ENCODE measurements at regions not wholly inside any gene's neighbourhood (a gene's known extent, or its start where the extent isn't known, plus 50 kb on each side); places are given as distances from the start of the nearest gene placed in this dataset.

DNA sequence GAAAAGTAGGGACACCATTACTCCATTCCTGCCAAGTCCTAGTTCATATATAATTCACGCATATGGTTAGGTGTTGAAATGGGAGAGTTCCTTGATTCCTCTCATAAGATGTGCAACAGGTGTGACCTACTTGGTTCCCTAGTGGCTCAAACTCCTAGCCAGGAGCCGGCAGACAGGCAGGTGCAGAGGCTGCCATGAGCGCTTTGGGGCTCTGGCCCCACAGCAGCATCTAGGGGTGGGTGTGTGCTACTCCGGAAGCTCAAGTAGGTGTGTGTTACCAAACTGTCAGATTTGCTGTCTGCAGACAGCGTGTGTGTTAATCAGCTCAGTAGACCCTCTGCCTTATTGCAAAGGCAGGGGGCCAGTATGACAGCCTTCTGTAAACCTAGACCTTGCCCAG is 1652.4 kb upstream of the ACO1 start:
- no peaks in the 10 kb centered on the region for H3K4me1 ChIP-seq
- WGBS, 2 donors: 80 to 85% methylated on average over 4 to 5 of the region's 5 CpGs
- H3K36me3 ChIP-seq: no peaks in the 10 kb centered on the region
- no peaks in the 10 kb centered on the region for H3K9me3 ChIP-seq
- TF ChIP-seq, protein P1, sequence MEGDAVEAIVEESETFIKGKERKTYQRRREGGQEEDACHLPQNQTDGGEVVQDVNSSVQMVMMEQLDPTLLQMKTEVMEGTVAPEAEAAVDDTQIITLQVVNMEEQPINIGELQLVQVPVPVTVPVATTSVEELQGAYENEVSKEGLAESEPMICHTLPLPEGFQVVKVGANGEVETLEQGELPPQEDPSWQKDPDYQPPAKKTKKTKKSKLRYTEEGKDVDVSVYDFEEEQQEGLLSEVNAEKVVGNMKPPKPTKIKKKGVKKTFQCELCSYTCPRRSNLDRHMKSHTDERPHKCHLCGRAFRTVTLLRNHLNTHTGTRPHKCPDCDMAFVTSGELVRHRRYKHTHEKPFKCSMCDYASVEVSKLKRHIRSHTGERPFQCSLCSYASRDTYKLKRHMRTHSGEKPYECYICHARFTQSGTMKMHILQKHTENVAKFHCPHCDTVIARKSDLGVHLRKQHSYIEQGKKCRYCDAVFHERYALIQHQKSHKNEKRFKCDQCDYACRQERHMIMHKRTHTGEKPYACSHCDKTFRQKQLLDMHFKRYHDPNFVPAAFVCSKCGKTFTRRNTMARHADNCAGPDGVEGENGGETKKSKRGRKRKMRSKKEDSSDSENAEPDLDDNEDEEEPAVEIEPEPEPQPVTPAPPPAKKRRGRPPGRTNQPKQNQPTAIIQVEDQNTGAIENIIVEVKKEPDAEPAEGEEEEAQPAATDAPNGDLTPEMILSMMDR (IDR thresholded peaks at IDR 0.05): no peak
- no peak for TF ChIP-seq POLR2A (IDR thresholded peaks at IDR 0.05)
- intact Hi-C loops (cut with DNase I): no loop called here
- no peak for DNase-seq
- H3K27ac ChIP-seq: no peak overlapping the region
- no peaks in the 10 kb centered on the region for H3K27me3 ChIP-seq
- no peak overlapping the region for H3K4me3 ChIP-seq (replicated peaks in 1 of 3)

DNA sequence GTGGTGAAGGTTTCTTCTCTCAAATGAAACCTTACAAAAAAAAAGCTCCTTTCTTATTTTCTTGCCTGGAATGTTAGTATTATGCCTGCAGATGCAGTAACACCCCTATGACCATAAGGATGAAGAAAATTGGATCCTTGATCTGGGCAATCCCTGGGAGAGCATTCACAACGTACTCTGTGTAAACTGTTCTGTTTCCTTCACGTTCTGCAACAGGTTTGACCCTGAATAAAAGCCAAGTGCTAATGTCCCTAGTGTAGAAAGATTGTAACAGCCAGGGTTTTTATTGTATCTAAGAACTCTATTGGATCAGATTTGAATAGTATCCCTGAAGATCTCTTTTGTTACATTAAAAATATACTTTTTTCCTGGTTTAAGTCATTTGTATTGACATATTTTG is 1639.6 kb upstream of the ACO1 start:
- no peaks in the 10 kb centered on the region for H3K36me3 ChIP-seq
- H3K4me3 ChIP-seq (replicated peaks in 1 of 3): no peak overlapping the region
- no peak overlapping the region for H3K27ac ChIP-seq
- DNase-seq: no peak
- H3K4me1 ChIP-seq: no peaks in the 10 kb centered on the region
- TF ChIP-seq, protein P1 (IDR thresholded peaks at IDR 0.05): no peak
- no peak for TF ChIP-seq POLR2A (IDR thresholded peaks at IDR 0.05)
- no peaks in the 10 kb centered on the region for H3K9me3 ChIP-seq
- intact Hi-C loops (cut with DNase I): no loop called here
- WGBS, 2 donors: 55 to 71% methylated on average over 2 of the region's 2 CpGs
- H3K27me3 ChIP-seq: no peaks in the 10 kb centered on the region

DNA sequence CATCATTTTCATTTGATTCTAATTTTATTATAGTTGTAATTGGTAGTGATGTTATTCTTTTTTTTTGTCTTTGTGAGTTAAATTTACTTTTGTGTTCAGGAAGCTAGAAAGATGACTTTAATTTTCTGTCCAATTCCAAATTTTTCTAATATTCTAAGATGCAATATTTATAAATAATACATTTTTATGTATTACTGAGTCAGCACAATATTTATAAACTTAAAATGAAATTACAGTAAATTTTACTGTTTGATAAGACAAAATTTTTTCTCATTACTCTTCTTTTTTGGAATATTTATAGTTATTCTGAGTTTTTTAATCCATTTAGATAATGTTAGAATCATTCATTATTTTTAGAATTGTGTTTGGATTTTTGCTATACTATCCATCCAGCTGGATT is 1637.9 kb upstream of the ACO1 start:
- DNase-seq: no peak
- Histone ChIP-seq H3K4me3 (replicated peaks in 1 of 3) (no peak overlapping the region), H3K27me3 (no peaks in the 10 kb centered on the region), H3K4me1 (no peaks in the 10 kb centered on the region), H3K36me3 (no peaks in the 10 kb centered on the region), H3K27ac (no peak overlapping the region), H3K9me3 (no peaks in the 10 kb centered on the region)
- intact Hi-C loops (cut with DNase I): no loop called here
- TF ChIP-seq POLR2A (IDR thresholded peaks at IDR 0.05): no peak
- TF ChIP-seq, protein P1 (IDR thresholded peaks at IDR 0.05): no peak

DNA sequence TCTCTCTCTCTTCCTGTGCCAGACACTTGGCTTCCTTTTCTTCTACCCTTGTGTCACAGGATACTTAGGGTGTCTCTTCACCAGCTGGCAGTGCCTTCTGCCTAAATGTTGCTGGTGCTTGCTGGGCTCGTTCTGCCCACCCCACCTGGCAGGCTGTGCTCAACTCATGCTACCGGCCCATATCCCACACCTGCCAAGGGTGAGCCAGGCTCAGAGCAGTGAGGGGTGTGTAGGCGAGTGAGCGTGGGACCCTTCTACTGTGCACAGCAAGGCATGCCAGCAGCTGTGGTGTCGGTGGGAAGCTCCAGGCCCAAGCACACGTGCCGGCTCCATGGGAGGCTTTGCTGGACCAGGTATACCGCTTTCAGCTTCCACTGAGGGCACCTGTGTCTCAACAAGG is 1626.7 kb upstream of the ACO1 start:
- 92 to 95% methylated on average over 2 to 8 of the region's 8 CpGs for WGBS, 2 donors
- Histone ChIP-seq H3K27ac (no peak overlapping the region), H3K9me3 (no peaks in the 10 kb centered on the region), H3K36me3 (no peaks in the 10 kb centered on the region), H3K4me1 (no peaks in the 10 kb centered on the region), H3K27me3 (no peaks in the 10 kb centered on the region), H3K4me3 (replicated peaks in 1 of 3) (no peak overlapping the region)
- TF ChIP-seq, protein P1 (IDR thresholded peaks at IDR 0.05): no peak
- no peak for TF ChIP-seq POLR2A (IDR thresholded peaks at IDR 0.05)
- intact Hi-C loops (cut with DNase I): no loop called here
- DNase-seq: no peak

DNA sequence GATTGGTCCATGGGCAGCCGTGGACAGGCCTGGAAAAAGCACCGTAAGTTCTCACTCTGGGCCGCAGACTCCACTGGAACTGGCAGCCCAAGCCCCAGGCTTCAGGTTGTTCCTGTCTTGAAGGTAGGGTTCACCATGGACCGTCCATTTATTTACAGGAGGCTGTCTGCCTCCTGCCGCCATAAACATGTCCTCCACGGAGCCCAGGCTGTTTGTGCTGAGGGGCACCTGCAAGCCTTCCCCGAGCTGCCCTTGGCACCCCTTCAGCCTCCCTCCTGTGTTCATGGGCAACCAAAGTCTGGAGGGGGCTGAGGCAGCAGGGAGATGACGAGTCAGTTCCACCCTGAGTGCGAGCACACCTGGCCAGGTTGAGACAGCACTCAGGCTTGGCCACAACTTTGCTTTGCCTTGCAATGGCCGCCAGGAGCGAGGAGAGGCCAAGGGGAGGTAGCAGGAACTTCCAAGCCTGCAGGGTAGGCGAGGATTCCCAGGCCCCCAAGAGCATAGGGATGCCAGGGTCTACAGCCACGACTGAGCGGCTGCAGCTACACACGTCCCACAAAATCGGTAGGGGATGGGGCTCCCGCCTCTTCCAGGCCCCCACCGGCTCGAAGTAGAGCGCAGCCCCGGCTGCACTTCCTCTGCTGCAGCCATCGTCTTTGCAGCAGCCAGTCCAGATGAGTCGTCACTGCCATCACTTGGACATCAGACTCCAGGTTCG is 1625.6 kb upstream of the ACO1 start:
- intact Hi-C loops (cut with DNase I): no loop called here
- no peak for DNase-seq
- H3K27ac ChIP-seq: no peak overlapping the region
- H3K4me1 ChIP-seq: no peaks in the 10 kb centered on the region
- WGBS, 2 donors: 93 to 97% methylated on average over 11 to 24 of the region's 24 CpGs
- no peaks in the 10 kb centered on the region for H3K27me3 ChIP-seq
- H3K36me3 ChIP-seq: no peaks in the 10 kb centered on the region
- TF ChIP-seq, protein P1 (IDR thresholded peaks at IDR 0.05): no peak
- no peak for TF ChIP-seq POLR2A (IDR thresholded peaks at IDR 0.05)
- no peaks in the 10 kb centered on the region for H3K9me3 ChIP-seq
- no peak overlapping the region for H3K4me3 ChIP-seq (replicated peaks in 1 of 3)

All from thyroid gland (tissue), 4 donors.